ENCODE measurements at regions not wholly inside any gene's neighbourhood (a gene's known extent, or its start where the extent isn't known, plus 50 kb on each side); places are given as distances from the start of the nearest gene placed in this dataset.

GRCh38 chr10:113230011-113230610 is 280.1 kb downstream of the TCF7L2 start (continued):
- TF ChIP-seq ZNF462 (CRISPR knock-in tag; IDR thresholded peaks at IDR 0.05) (no peak), EZH2phosphoT487 (IDR thresholded peaks at IDR 0.05; ENCODE audit: unreplicated experiment) (no peak), POLR2AphosphoS5 (IDR thresholded peaks at IDR 0.05; ENCODE audit: low read depth) (no peak), ETS1 (IDR thresholded peaks at IDR 0.05) (no peak)

GRCh38 chr10:113232928-113233511 is 283.0 kb downstream of the TCF7L2 start:
- ATAC-seq (peak; percentile 72), DNase-seq (ENCODE audit: low spot score) (peak; percentile 42)
- Histone ChIP-seq H3K9me2 (ENCODE audit: insufficient read depth) (no peaks in the 10 kb centered on the region; the same call in 1 of the 2 replicates), H3K4me1 (ENCODE audit: insufficient read depth) (peaks cover 3% of the 10 kb centered on the region; the same call in 1 of the 2 replicates), H3K4me3 (no peak overlapping the region), H3K4me2 (no peak overlapping the region), H3K27me3 (ENCODE audit: insufficient read depth) (no peaks in the 10 kb centered on the region), H3K27ac (ENCODE audit: low read depth) (no peak overlapping the region), H4K20me1 (replicated peaks; ENCODE audit: insufficient read depth) (no peaks in the 10 kb centered on the region), H3F3A (replicated peaks; ENCODE audit: low read depth) (no peaks in the 10 kb centered on the region), H2AFZ (peak overlapping the region; percentile 84), H3K36me3 (ENCODE audit: insufficient read depth) (no peaks in the 10 kb centered on the region), H3K79me2 (replicated peaks; ENCODE audit: insufficient read depth) (no peaks in the 10 kb centered on the region)
- no peak overlapping the region for H3K27ac Mint-ChIP-seq
- H3K4me3 Mint-ChIP-seq: no peak overlapping the region
- no peaks in the 10 kb centered on the region for H3K9me3 Mint-ChIP-seq
- peaks cover 2% of the 10 kb centered on the region for H3K27me3 Mint-ChIP-seq (ENCODE audit: insufficient read depth, low read depth, poor library complexity)
- TF ChIP-seq ZNF114 (CRISPR knock-in tag; IDR thresholded peaks at IDR 0.05) (no peak), CTCF (conservative IDR thresholded peaks at IDR 0.05; ENCODE audit: low read depth in 2 of 2) (peak; percentile 19 to 51; a peak in 2 of 4 replicates)
- H3K4me1 Mint-ChIP-seq: peaks cover 13% of the 10 kb centered on the region
- no peaks in the 10 kb centered on the region for H3K36me3 Mint-ChIP-seq (ENCODE audit: low read depth)
